ENCODE measurements at regions not wholly inside any gene's neighbourhood (a gene's known extent, or its start where the extent isn't known, plus 50 kb on each side); places are given as distances from the start of the nearest gene placed in this dataset.

DNA sequence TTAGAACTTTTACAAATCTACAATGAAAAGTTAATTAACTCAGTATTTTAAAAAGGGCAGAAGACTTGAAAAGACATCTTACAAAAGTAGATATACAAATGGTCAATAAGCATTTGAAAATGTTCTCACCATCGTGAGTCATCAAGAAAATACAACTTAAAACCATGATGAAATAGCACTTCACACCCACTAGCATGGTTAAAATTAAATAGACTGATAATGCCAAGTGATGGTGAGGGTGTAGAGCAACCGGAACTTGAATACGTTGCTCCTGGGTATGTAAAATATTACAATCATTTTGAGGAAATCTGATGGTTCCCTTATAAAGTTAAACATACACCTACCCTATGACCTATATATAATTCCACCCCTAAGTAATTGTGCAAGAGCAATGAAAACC is 319.8 kb upstream of the UMPS start:
- TF ChIP-seq EZH2phosphoT487 (IDR thresholded peaks at IDR 0.05; ENCODE audit: borderline replicate concordance) = no peak
- TF ChIP-seq, protein P1, sequence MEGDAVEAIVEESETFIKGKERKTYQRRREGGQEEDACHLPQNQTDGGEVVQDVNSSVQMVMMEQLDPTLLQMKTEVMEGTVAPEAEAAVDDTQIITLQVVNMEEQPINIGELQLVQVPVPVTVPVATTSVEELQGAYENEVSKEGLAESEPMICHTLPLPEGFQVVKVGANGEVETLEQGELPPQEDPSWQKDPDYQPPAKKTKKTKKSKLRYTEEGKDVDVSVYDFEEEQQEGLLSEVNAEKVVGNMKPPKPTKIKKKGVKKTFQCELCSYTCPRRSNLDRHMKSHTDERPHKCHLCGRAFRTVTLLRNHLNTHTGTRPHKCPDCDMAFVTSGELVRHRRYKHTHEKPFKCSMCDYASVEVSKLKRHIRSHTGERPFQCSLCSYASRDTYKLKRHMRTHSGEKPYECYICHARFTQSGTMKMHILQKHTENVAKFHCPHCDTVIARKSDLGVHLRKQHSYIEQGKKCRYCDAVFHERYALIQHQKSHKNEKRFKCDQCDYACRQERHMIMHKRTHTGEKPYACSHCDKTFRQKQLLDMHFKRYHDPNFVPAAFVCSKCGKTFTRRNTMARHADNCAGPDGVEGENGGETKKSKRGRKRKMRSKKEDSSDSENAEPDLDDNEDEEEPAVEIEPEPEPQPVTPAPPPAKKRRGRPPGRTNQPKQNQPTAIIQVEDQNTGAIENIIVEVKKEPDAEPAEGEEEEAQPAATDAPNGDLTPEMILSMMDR (conservative IDR thresholded peaks at IDR 0.05; ENCODE audit: low read length) = no peak
- no peaks in the 10 kb centered on the region for H3K36me3 ChIP-seq (ENCODE audit: insufficient read depth, low read length)
- no peak overlapping the region for H3K4me3 ChIP-seq (ENCODE audit: low read length, poor library complexity, severe bottlenecking)
- no peak overlapping the region for H3K4me2 ChIP-seq (ENCODE audit: low read depth, low read length, poor library complexity, severe bottlenecking)
- no peaks in the 10 kb centered on the region for H3K9me2 ChIP-seq (replicated peaks; ENCODE audit: low read depth, low read length)
- no peaks in the 10 kb centered on the region for H3F3A ChIP-seq (ENCODE audit: low read depth)
- no peak overlapping the region for H2AFZ ChIP-seq (ENCODE audit: low read length)
- H3K9ac ChIP-seq (ENCODE audit: low read depth, low read length, poor library complexity, severe bottlenecking) = no peak overlapping the region
- no peaks in the 10 kb centered on the region for H3K79me2 ChIP-seq (ENCODE audit: insufficient read depth, low read length)
- H3K9me3 ChIP-seq (ENCODE audit: insufficient read depth, low read depth, low read length) = no peaks in the 10 kb centered on the region
- no peaks in the 10 kb centered on the region for H3K27me3 ChIP-seq (ENCODE audit: insufficient read depth, low read length, poor library complexity, severe bottlenecking)
- no peaks in the 10 kb centered on the region for H4K20me1 ChIP-seq (ENCODE audit: insufficient read depth, low read length, poor library complexity, severe bottlenecking)
- no peaks in the 10 kb centered on the region for H3K4me1 ChIP-seq (ENCODE audit: insufficient read depth, low read length, poor library complexity, severe bottlenecking)

DNA sequence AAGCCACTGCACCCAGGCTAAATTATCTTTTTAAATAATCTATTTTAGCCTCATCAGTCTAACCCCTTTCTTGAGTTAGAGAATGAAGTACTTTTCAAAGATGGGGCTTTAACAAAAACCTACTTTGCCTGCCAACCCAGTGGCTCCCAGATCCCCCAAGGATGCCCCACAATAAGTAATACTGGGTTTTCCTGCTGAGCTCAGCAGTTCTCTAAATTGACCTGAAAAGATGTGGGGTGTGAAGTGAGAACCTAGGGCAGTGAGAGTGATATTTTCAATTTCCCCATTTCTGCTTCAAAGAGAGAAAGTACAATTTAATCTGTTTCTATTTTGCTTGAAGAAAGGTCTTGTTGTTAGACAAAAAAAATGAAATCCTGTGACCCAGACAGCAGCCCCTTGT is 318.5 kb upstream of the UMPS start:
- H4K20me1 ChIP-seq (ENCODE audit: insufficient read depth, low read length, poor library complexity, severe bottlenecking) = no peaks in the 10 kb centered on the region
- no peaks in the 10 kb centered on the region for H3K9me3 ChIP-seq (ENCODE audit: insufficient read depth, low read depth, low read length)
- H3K4me2 ChIP-seq (ENCODE audit: low read depth, low read length, poor library complexity, severe bottlenecking) = no peak overlapping the region
- H3F3A ChIP-seq (ENCODE audit: low read depth) = no peaks in the 10 kb centered on the region
- no peak overlapping the region for H2AFZ ChIP-seq (ENCODE audit: low read length)
- no peaks in the 10 kb centered on the region for H3K9me2 ChIP-seq (replicated peaks; ENCODE audit: low read depth, low read length)
- H3K4me1 ChIP-seq (ENCODE audit: insufficient read depth, low read length, poor library complexity, severe bottlenecking) = no peaks in the 10 kb centered on the region
- no peaks in the 10 kb centered on the region for H3K36me3 ChIP-seq (ENCODE audit: insufficient read depth, low read length)
- H3K9ac ChIP-seq (ENCODE audit: low read depth, low read length, poor library complexity, severe bottlenecking) = no peak overlapping the region
- TF ChIP-seq, protein P1 (conservative IDR thresholded peaks at IDR 0.05; ENCODE audit: low read length) = no peak
- TF ChIP-seq EZH2phosphoT487 (IDR thresholded peaks at IDR 0.05; ENCODE audit: borderline replicate concordance) = no peak
- H3K79me2 ChIP-seq (ENCODE audit: insufficient read depth, low read length) = no peaks in the 10 kb centered on the region
- no peaks in the 10 kb centered on the region for H3K27me3 ChIP-seq (ENCODE audit: insufficient read depth, low read length, poor library complexity, severe bottlenecking)
- H3K4me3 ChIP-seq (ENCODE audit: low read length, poor library complexity, severe bottlenecking) = no peak overlapping the region

- Histone ChIP-seq H3K9ac (ENCODE audit: low read depth, low read length, poor library complexity, severe bottlenecking) (no peak overlapping the region), H3F3A (ENCODE audit: low read depth) (no peaks in the 10 kb centered on the region), H3K36me3 (ENCODE audit: insufficient read depth, low read length) (no peaks in the 10 kb centered on the region), H3K4me3 (ENCODE audit: low read length, poor library complexity, severe bottlenecking) (no peak overlapping the region), H3K79me2 (ENCODE audit: insufficient read depth, low read length) (no peaks in the 10 kb centered on the region), H3K9me3 (ENCODE audit: insufficient read depth, low read depth, low read length) (no peaks in the 10 kb centered on the region), H2AFZ (ENCODE audit: low read length) (no peak overlapping the region), H3K27me3 (ENCODE audit: insufficient read depth, low read length, poor library complexity, severe bottlenecking) (no peaks in the 10 kb centered on the region), H4K20me1 (ENCODE audit: insufficient read depth, low read length, poor library complexity, severe bottlenecking) (no peaks in the 10 kb centered on the region), H3K4me1 (ENCODE audit: insufficient read depth, low read length, poor library complexity, severe bottlenecking) (no peaks in the 10 kb centered on the region), H3K4me2 (ENCODE audit: low read depth, low read length, poor library complexity, severe bottlenecking) (no peak overlapping the region), H3K9me2 (replicated peaks; ENCODE audit: low read depth, low read length) (no peaks in the 10 kb centered on the region)
- TF ChIP-seq, protein P1 (conservative IDR thresholded peaks at IDR 0.05; ENCODE audit: low read length) = no peak
- TF ChIP-seq EZH2phosphoT487 (IDR thresholded peaks at IDR 0.05; ENCODE audit: borderline replicate concordance) = no peak
Measured at GRCh38 chr3:124412644-124413043, 317.6 kb upstream of the UMPS start.

Data from Loucy (cell line).